GM19023 (cell line): ENCODE measurements at regions not wholly inside any gene's neighbourhood (a gene's known extent, or its start where the extent isn't known, plus 50 kb on each side); places are given as distances from the start of the nearest gene placed in this dataset.
"Not testable (repeated sequence)": the region's sequence is repeated elsewhere in the genome, so short reads cannot be mapped to it uniquely, and the experiment has no call there.

Source experiments
- ATAC-seq: cut with Tn5 transposase; IDR thresholded peaks from one replicate; pipeline ENCODE4 v1.9.1; 2021; ENCODE audit warnings: mild to moderate bottlenecking, moderate library complexity; ENCODE audit not compliant: unreplicated experiment

- no peak for ATAC-seq
Observed at GRCh38 chr10:33071857-33072256, 113.8 kb upstream of the ITGB1 start.

GRCh38 chr10:33070101-33070500, 112.1 kb upstream of the ITGB1 start:
- no peak for ATAC-seq

DNA sequence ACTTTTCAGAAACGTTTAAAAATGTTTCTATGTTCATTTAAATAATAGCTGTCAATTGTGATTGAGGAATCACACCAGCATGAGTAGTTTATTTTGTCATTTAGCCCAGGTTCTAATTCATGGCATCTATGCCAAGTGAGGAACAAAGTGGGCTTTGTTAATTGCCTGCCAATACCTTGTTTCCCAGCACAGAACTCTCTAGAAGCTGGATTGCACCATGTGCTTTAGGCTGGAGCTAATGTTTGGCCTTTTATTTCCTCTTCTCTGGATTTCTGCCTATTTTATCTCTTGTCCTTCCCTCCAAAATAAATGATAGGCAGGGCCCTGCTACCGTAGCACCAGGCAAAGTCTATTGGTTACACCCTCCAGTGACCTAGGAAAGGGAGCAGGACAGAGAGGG, 109.9 kb upstream of the ITGB1 start:
- ATAC-seq = no peak

DNA sequence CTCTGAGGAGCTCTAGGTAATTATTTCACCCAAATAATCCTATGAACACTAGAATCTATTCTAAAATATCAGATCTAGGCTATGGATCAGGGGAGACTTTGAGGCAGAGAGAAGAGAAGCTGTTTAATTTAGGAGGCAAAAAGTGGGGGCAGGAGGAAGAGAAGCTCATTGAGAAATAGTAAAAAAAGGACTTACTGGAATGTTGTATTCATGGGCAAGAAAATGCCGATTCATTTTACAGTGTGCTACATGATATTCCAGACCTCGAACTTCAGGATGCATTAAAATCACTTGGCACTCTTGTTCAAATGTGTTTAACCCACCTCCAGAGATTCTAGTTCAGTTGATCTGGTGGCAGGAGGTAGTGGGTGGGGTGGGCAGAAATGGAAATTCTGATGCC, 109.5 kb upstream of the ITGB1 start:
- no peak for ATAC-seq

GRCh38 chr10:33066558-33067236, 108.7 kb upstream of the ITGB1 start:
- ATAC-seq = no peak

DNA sequence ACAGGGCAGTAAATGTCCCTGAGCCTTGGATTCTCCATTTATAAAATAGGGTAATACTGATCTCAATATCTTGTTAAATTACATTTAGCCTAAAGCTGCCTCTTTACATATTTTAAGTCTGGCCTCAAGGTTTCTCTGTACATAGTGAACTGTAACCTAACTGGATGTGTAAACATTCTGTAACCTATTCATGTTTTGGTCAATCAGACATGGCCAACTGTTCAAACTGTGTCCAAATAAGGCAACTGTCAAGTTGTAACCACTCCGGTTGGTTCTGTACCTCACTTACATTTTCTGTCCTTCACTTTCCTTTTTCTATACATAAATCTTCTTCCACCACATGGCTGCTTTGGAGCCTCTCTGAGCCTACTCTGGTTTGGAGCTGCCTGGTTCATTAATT, 107.1 kb upstream of the ITGB1 start:
- ATAC-seq = no peak

GRCh38 chr10:33064706-33065105, 106.7 kb upstream of the ITGB1 start:
- ATAC-seq = no peak

- no peak for ATAC-seq
Observed at GRCh38 chr10:33057620-33058019, 99.6 kb upstream of the ITGB1 start.

- no peak for ATAC-seq
Observed at GRCh38 chr10:33056828-33057596, 99.0 kb upstream of the ITGB1 start.

GRCh38 chr10:33055625-33056024, 97.6 kb upstream of the ITGB1 start:
- no peak for ATAC-seq

GRCh38 chr10:33052915-33053810, 95.1 kb upstream of the ITGB1 start:
- no peak for ATAC-seq

DNA sequence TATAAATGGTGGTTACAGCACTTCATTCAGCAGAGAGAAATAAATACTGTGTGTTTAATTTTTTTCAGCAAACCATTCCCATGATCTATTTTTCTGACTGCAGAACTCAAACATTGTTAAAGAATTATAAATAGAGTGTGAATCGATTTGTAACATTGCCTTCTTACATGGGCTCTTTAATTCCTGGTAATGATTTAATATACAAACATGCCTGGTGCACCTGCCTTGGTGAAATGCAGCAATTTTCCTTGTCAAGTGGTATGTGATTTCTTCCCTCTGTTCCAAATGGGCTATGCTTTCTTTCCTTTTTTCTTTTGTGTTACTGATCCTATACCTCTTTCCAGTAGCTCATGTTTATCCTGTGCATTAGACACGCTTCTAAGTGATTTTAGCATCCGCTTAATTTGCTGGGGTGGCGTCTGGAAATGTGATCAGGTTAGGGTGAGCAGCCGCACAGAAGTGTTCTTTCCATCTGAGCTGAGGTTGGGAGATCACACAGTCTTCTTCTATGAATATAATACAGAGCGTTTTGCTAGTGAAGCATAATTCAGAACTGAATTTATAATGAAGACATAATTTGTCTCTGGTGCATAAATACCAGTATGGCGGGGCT, 94.3 kb upstream of the ITGB1 start:
- no peak for ATAC-seq

- ATAC-seq = not testable (repeated sequence)
Observed at GRCh38 chr10:33049963-33050920, 92.2 kb upstream of the ITGB1 start.

- ATAC-seq = no peak
Observed at GRCh38 chr10:33048223-33048622, 90.2 kb upstream of the ITGB1 start.

DNA sequence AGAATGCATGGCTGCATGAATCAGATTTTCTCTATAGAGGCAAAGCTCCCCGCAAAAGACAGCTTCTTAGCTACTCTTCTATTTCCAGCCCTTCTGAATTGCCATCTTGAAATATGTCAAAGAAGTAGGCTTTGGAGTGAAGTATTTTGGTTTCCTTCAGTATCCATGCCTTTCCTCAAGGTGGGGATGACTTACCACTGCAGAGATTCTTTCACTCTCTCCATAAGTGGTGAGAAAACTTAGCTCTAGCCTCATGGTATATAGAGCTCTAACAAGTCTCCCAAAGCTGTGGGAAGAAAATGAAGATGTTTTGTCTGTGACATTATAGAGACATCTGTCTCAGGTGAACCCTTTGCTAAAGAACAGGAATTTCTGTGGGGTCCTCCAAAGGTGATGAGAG, 89.6 kb upstream of the ITGB1 start:
- ATAC-seq = no peak

GRCh38 chr10:33046792-33047191, 88.8 kb upstream of the ITGB1 start:
- no peak for ATAC-seq

DNA sequence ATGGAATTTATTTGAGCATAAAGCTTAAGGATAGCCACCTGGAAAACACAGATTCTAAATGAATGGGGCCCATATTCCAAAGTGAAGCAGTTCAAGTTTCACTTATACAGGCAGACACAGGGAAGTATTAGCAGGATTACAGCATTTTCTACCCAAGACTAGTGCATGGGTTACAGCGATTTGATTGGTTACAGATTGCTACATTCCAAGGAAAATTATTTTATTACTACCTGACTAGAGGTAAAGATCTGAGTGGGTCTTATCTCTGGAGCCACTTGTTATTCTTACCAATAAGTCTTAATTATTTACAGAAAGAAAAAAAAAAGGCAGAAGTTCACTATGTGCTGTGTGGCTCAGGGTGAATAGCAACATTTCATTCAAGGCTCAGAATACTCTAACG, 87.4 kb upstream of the ITGB1 start:
- ATAC-seq = no peak

DNA sequence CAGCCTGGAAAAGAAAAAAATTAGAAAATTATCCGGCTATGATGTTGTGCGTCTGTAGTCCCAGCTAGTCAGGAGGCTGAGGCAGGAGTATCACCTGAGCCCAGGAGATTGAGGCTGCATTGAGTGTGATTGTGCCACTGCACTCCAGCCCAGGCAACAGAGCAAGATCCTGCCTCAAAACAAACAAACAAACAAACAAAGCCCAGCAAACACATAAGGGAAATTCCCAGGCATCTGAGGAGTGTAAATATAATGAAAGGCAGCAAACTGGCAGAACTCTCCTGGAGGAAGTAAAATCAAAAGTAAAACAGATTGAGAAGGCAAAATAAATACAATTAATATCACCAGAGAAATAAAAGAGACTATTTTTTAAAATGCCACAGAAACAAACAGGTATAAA, 84.5 kb upstream of the ITGB1 start:
- ATAC-seq = no peak

DNA sequence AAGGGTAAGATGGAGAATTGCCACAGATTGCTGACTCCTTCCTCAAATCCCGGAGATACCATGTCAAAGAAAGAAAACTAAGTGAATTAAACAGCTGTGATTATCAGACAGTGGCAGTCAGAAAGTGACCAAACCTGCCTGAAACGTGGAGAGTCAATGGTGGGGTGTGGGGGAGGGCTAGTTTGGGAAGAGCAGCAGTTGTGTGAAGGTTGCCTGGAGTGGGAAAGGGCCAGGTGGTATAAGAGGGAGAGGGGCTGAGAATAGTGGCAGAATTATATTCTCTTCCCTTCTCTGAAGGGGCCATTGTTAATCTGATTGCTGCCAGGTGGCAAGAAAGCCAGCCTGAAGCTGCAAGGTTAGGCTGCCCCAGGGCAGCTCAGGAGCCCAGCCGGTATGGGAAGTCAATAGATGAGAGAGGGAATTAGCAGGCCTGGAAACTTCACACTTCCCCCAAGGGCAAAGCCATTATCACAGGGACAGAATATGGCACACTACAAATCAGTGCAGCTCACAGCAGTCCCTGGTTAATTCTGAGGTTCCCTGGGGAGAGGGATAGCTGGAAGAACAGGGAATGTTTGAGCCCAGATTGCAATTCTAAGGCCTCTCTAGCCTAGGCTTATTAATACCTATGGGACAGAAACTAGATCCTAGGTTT, 83.9 kb upstream of the ITGB1 start:
- ATAC-seq = no peak

- no peak for ATAC-seq
Observed at GRCh38 chr10:33040436-33040835, 82.4 kb upstream of the ITGB1 start.
